A549 (cell line): ENCODE measurements at regions not wholly inside any gene's neighbourhood (a gene's known extent, or its start where the extent isn't known, plus 50 kb on each side); places are given as distances from the start of the nearest gene placed in this dataset.

Experiments
- ATAC-seq, 2 experiments: fragments of 200-7000 bp in 1 of 2; fragments of >200 bp in 1 of 2; cut with Nextera tagmentation in 1 of 2; cut with Tn5 transposase in 1 of 2; 3 replicates each; pipeline versions ENCODE4 v1.8.0 to v1.9.1; 2018 to 2020; ENCODE audit warnings: mild to moderate bottlenecking in 1 of 2, moderate library complexity in 1 of 2
- CTCF ChIA-PET: fragments of 300-600 bp; sonication (Branson Sonifier 250); formaldehyde crosslinking; extraction: SDS; loops from one replicate; lab custom pipeline; 2021; ENCODE audit warnings: antibody characterized with exemption, inconsistent platforms; lab: Yijun Ruan, JAX
- POLR2A ChIA-PET: fragments of 350-600 bp; formaldehyde crosslinking; extraction: SDS; loops from one replicate; lab custom pipeline; 2021; ENCODE audit warnings: antibody characterized with exemption, inconsistent platforms; lab: Yijun Ruan, JAX
- DNase-seq, 2 experiments: peaks; one replicate each; pipeline versions ENCODE4 v3.0.0 to v3.0.0-alpha.2; 2011 to 2016; ENCODE audit warnings: low read depth in 1 of 2, low spot score in 1 of 2
- FAIRE-seq: peaks from 2 replicates; lab custom pipeline; 2011; peaks lifted over from hg19 to GRCh38; lab: Jason Lieb, UNC
- H3K27ac ChIP-seq, 2 experiments: fragments of >200 bp; sonication (Bioruptor Twin); formaldehyde crosslinking; 3 replicates each; pipeline ENCODE4 v1.5.1; 2016 to 2017
- H3K4me1 ChIP-seq: fragments of >200 bp; sonication (Bioruptor Twin); formaldehyde crosslinking; 3 replicates; pipeline ENCODE4 v1.6.1; 2016
- H3K4me2 ChIP-seq: fragments of >200 bp; sonication (Bioruptor Twin); formaldehyde crosslinking; 3 replicates; pipeline ENCODE4 v1.6.1; 2016
- H3K4me3 ChIP-seq: fragments of >200 bp; sonication (Bioruptor Twin); formaldehyde crosslinking; 3 replicates; pipeline ENCODE4 v1.5.1; 2016
- H3K9me3 ChIP-seq: fragments of >200 bp; sonication (Bioruptor Twin); formaldehyde crosslinking; 3 replicates; pipeline ENCODE4 v1.6.1; 2016
- BHLHE40 ChIP-seq: IDR thresholded peaks from 2 replicates; pipeline ENCODE4 v1.6.1; 2012; ENCODE audit warnings: low read depth, low read length, inconsistent platforms
- CBX2 ChIP-seq: fragments of 200-600 bp; sonication (generic); IDR thresholded peaks from 2 replicates; pipeline ENCODE4 v1.6.1; 2016; ENCODE audit warnings: low read depth, mild to moderate bottlenecking, borderline replicate concordance
- EHF ChIP-seq: fragments of 250-450 bp; sonication (Bioruptor Pico); IDR thresholded peaks from 2 replicates; pipeline ENCODE4 v1.5.0; 2020; ENCODE audit warnings: mild to moderate bottlenecking
- EP300 ChIP-seq, 2 experiments: fragments of >200 bp; sonication (Bioruptor Twin); formaldehyde crosslinking; IDR thresholded peaks; 2 replicates in 1 of 2; 3 replicates in 1 of 2; pipeline ENCODE4 v1.6.1; 2016 to 2017
- ESRRA ChIP-seq: fragments of 150-350 bp; IDR thresholded peaks from 2 replicates; pipeline ENCODE4 v1.6.1; 2014; ENCODE audit warnings: mild to moderate bottlenecking, low read length, borderline replicate concordance
- FOSL2 ChIP-seq, 2 experiments: fragments of 450-650 bp in 1 of 2; fragments of >200 bp in 1 of 2; sonication (Bioruptor Twin) in 1 of 2; formaldehyde crosslinking; IDR thresholded peaks; 2 replicates each; pipeline versions ENCODE4 v1.5.0 to v1.6.1; 2016 to 2020; ENCODE audit warnings: mild to moderate bottlenecking in 1 of 2, moderate library complexity in 1 of 2
- GATA3 ChIP-seq: IDR thresholded peaks from 2 replicates; pipeline ENCODE4 v1.6.1; 2012; ENCODE audit warnings: borderline replicate concordance
- HDAC2 ChIP-seq: fragments of 200-600 bp; sonication (generic); IDR thresholded peaks from 2 replicates; pipeline ENCODE4 v1.6.1; 2016
- HMGXB4 ChIP-seq: fragments of 250-450 bp; sonication (Bioruptor Pico); IDR thresholded peaks from 2 replicates; pipeline ENCODE4 v1.5.0; 2021; ENCODE audit warnings: mild to moderate bottlenecking, moderate library complexity, borderline replicate concordance
- HOXB13 ChIP-seq: fragments of 250-450 bp; sonication (Bioruptor Pico); IDR thresholded peaks from 2 replicates; pipeline ENCODE4 v1.5.0; 2020; ENCODE audit warnings: low read depth, mild to moderate bottlenecking, moderate library complexity
- JUNB ChIP-seq: fragments of >200 bp; sonication (Bioruptor Twin); formaldehyde crosslinking; IDR thresholded peaks from 2 replicates; pipeline ENCODE4 v1.6.1; 2016
- KDM1A ChIP-seq: fragments of 200-600 bp; sonication (generic); IDR thresholded peaks from 2 replicates; pipeline ENCODE4 v1.6.1; 2016; ENCODE audit warnings: low read depth, mild to moderate bottlenecking
- MAX ChIP-seq: IDR thresholded peaks from 2 replicates; pipeline ENCODE4 v1.6.1; 2012
- MAZ ChIP-seq: fragments of 150-350 bp; IDR thresholded peaks from 2 replicates; pipeline ENCODE4 v1.6.1; 2014; ENCODE audit warnings: antibody characterized with exemption, low read depth, low read length, borderline replicate concordance
- MYC ChIP-seq: IDR thresholded peaks from 2 replicates; pipeline ENCODE4 v1.6.1; 2012; ENCODE audit warnings: mild to moderate bottlenecking, inconsistent platforms, low read length, improper control_type of control experiment, borderline replicate concordance
- NFE2L2 ChIP-seq: fragments of 150-350 bp; conservative IDR thresholded peaks from 2 replicates; pipeline ENCODE4 v1.6.1; 2014; ENCODE audit warnings: low read length
- PHF8 ChIP-seq: fragments of 200-600 bp; sonication (generic); IDR thresholded peaks from 2 replicates; pipeline ENCODE4 v1.6.1; 2016; ENCODE audit warnings: low read depth, mild to moderate bottlenecking, antibody characterized with exemption, moderate library complexity, borderline replicate concordance
- RARB ChIP-seq: fragments of 250-450 bp; sonication (Bioruptor Pico); IDR thresholded peaks from 2 replicates; pipeline ENCODE4 v1.8.0; 2021; ENCODE audit warnings: mild to moderate bottlenecking, moderate library complexity
- SMC3 ChIP-seq: fragments of >200 bp; sonication (Bioruptor Twin); formaldehyde crosslinking; IDR thresholded peaks from 3 replicates; pipeline ENCODE4 v1.6.1; 2018; ENCODE audit warnings: inconsistent platforms
- SREBF2 ChIP-seq: fragments of 450-650 bp; IDR thresholded peaks from 2 replicates; pipeline ENCODE4 v1.6.1; 2014; ENCODE audit warnings: mild to moderate bottlenecking, moderate library complexity
- ZC3H11A ChIP-seq: fragments of 450-650 bp; IDR thresholded peaks from 2 replicates; pipeline ENCODE4 v1.6.1; 2014; ENCODE audit warnings: antibody characterized with exemption, mild to moderate bottlenecking
- ZFP36 ChIP-seq: fragments of 450-650 bp; IDR thresholded peaks from 2 replicates; pipeline ENCODE4 v1.6.1; 2014; ENCODE audit warnings: borderline replicate concordance; ENCODE audit not compliant: partially characterized antibody
- ZSCAN20 ChIP-seq: fragments of 250-450 bp; sonication (Bioruptor Pico); IDR thresholded peaks from 2 replicates; pipeline ENCODE4 v1.8.0; 2022; ENCODE audit warnings: mild to moderate bottlenecking, moderate library complexity
- WGBS: methylation state at CpG from one replicate; pipeline ENCODE4 v1.1.6; 2017; ENCODE audit errors: missing lambda C conversion rate; 5-methylcytosine and 5-hydroxymethylcytosine counted together

- POLR2A ChIA-PET: no interaction called here
- FAIRE-seq: no peak
Observed at GRCh38 chr11:113615773-113616172, 90.3 kb downstream of the TMPRSS5 start.

GRCh38 chr11:113615098-113615497 lies 91.0 kb downstream of the TMPRSS5 start:
- WGBS: 2% methylated on average over 3 of the region's 3 CpGs
- ChIA-PET CTCF (no interaction called here), POLR2A (no interaction called here)

More at GRCh38 chr11:113615773-113616172, 90.3 kb downstream of the TMPRSS5 start:
- H3K27ac ChIP-seq: no peak overlapping the region
- no peaks in the 10 kb centered on the region for H3K4me1 ChIP-seq
- no peak for DNase-seq
- 15% methylated on average over 1 of the region's 1 CpG for WGBS
- CTCF ChIA-PET: no interaction called here
- H3K9me3 ChIP-seq: no peaks in the 10 kb centered on the region
- H3K4me3 ChIP-seq: no peak overlapping the region
- TF ChIP-seq MAZ (no peak), PHF8 (no peak), JUNB (no peak), HDAC2 (no peak), KDM1A (no peak), CBX2 (no peak), NFE2L2 (no peak), ESRRA (no peak), RARB (CRISPR knock-in tag) (no peak), EHF (CRISPR knock-in tag) (no peak), ZC3H11A (no peak), HOXB13 (CRISPR knock-in tag) (no peak), SMC3 (no peak), EP300 (IDR thresholded peaks at IDR 0.05) (no peak), SREBF2 (no peak)
- no peak for ATAC-seq
- H3K4me2 ChIP-seq: no peak overlapping the region

GRCh38 chr11:113614097-113614496 lies 92.0 kb downstream of the TMPRSS5 start:
- TF ChIP-seq GATA3: no peak
- TF ChIP-seq MAX: no peak
- no peak for TF ChIP-seq ZFP36
- no peak for TF ChIP-seq FOSL2 (IDR thresholded peaks at IDR 0.05)
- TF ChIP-seq FOSL2 (CRISPR knock-in tag; IDR thresholded peaks at IDR 0.05): no peak
- ChIA-PET POLR2A (no interaction called here), CTCF (no interaction called here)
- Histone ChIP-seq H3K27ac (no peak overlapping the region), H3K4me3 (no peak overlapping the region), H3K4me2 (no peak overlapping the region), H3K4me1 (no peaks in the 10 kb centered on the region), H3K9me3 (no peaks in the 10 kb centered on the region)
- no peak for FAIRE-seq
- no peak for DNase-seq
- ATAC-seq: no peak
- 66% methylated on average over 2 of the region's 2 CpGs for WGBS

More at GRCh38 chr11:113615098-113615497, 91.0 kb downstream of the TMPRSS5 start:
- no peaks in the 10 kb centered on the region for H3K9me3 ChIP-seq
- TF ChIP-seq BHLHE40: no peak
- TF ChIP-seq NFE2L2: no peak
- no peak for TF ChIP-seq HMGXB4 (CRISPR knock-in tag)
- TF ChIP-seq KDM1A: no peak
- no peak for TF ChIP-seq ZSCAN20
- no peak for TF ChIP-seq MYC
- no peak for TF ChIP-seq RARB (CRISPR knock-in tag)
- H3K4me2 ChIP-seq: no peak overlapping the region
- no peak for FAIRE-seq
- DNase-seq: no peak
- H3K27ac ChIP-seq: no peak overlapping the region
- H3K4me3 ChIP-seq: no peak overlapping the region
- no peaks in the 10 kb centered on the region for H3K4me1 ChIP-seq
- ATAC-seq: no peak
